Fibroblast of lung (primary cell): ENCODE measurements at regions not wholly inside any gene's neighbourhood (a gene's known extent, or its start where the extent isn't known, plus 50 kb on each side); places are given as distances from the start of the nearest gene placed in this dataset.

Experiments
- DNase-seq, 2 donors: peaks; one replicate each; pipeline versions ENCODE4 v3.0.0 to v3.0.0-alpha.2; 2010; ENCODE audit warnings: low read depth in 2 of 2
- H2AFZ ChIP-seq: 2 replicates; pipeline ENCODE4 v1.5.1; 2012; ENCODE audit warnings: low read length, control low read depth, inconsistent platforms
- H3K27ac ChIP-seq: 2 replicates; pipeline ENCODE4 v1.5.1; 2011; ENCODE audit warnings: low read length, control low read depth; ENCODE audit not compliant: insufficient read depth
- H3K27me3 ChIP-seq: 2 replicates; pipeline ENCODE4 v1.5.1; 2011; ENCODE audit warnings: mild to moderate bottlenecking, low read length; ENCODE audit not compliant: control insufficient read depth, insufficient read depth
- H3K36me3 ChIP-seq: 2 replicates; pipeline ENCODE4 v1.5.1; 2011; ENCODE audit warnings: low read length; ENCODE audit not compliant: control insufficient read depth, insufficient read depth
- H3K4me1 ChIP-seq: 2 replicates; pipeline ENCODE4 v1.5.1; 2011; ENCODE audit warnings: low read length; ENCODE audit not compliant: control insufficient read depth, insufficient read depth; ENCODE audit errors: extremely low read depth
- H3K4me2 ChIP-seq: 2 replicates; pipeline ENCODE4 v1.5.1; 2011; ENCODE audit warnings: low read length, control low read depth; ENCODE audit not compliant: insufficient read depth; ENCODE audit errors: extremely low read depth
- H3K4me3 ChIP-seq, 4 experiments: fragments of 200-600 bp in 1 of 4; sonication (generic) in 1 of 4; replicated peaks in 1 of 4; 2 replicates each; pipeline ENCODE4 v1.5.1; 2011 to 2016; ENCODE audit warnings: low read length in 4 of 4, low read depth in 3 of 4, mild to moderate bottlenecking in 3 of 4, control low read depth in 2 of 4, inconsistent platforms in 1 of 4, mixed read lengths in 1 of 4; ENCODE audit not compliant: insufficient read depth in 1 of 4; ENCODE audit errors: control extremely low read depth in 1 of 4
- H3K79me2 ChIP-seq: 2 replicates; pipeline ENCODE4 v1.5.1; 2012; ENCODE audit warnings: mild to moderate bottlenecking, low read length, inconsistent platforms; ENCODE audit not compliant: control insufficient read depth, insufficient read depth
- H3K9ac ChIP-seq: 2 replicates; pipeline ENCODE4 v1.5.1; 2011; ENCODE audit warnings: mild to moderate bottlenecking, low read length, control low read depth; ENCODE audit not compliant: insufficient read depth
- H3K9me3 ChIP-seq: 2 replicates; pipeline ENCODE4 v1.5.1; 2012; ENCODE audit warnings: low read depth, low read length; ENCODE audit not compliant: control insufficient read depth, insufficient read depth
- H4K20me1 ChIP-seq: 2 replicates; pipeline ENCODE4 v1.5.1; 2011; ENCODE audit warnings: low read length; ENCODE audit not compliant: control insufficient read depth, insufficient read depth; ENCODE audit errors: extremely low read depth
- CTCF ChIP-seq, 2 donors: IDR thresholded peaks in 1 of 2; conservative IDR thresholded peaks in 1 of 2; 1 replicate in 1 of 2; 2 replicates in 1 of 2; pipeline ENCODE4 v1.5.1; 2011 to 2012; ENCODE audit warnings: low read length in 2 of 2, control low read depth in 1 of 2, inconsistent platforms in 1 of 2, low read depth in 1 of 2, mild to moderate bottlenecking in 1 of 2
- EZH2 ChIP-seq: IDR thresholded peaks from 2 replicates; pipeline ENCODE4 v1.5.1; 2012; ENCODE audit warnings: low read length, control low read depth, mild to moderate bottlenecking; ENCODE audit errors: missing control alignments

- H3K4me2 ChIP-seq = no peak overlapping the region
- H3K9me3 ChIP-seq = no peaks in the 10 kb centered on the region
- TF ChIP-seq EZH2 = no peak
- peak; percentile 79 to 83 for TF ChIP-seq CTCF (conservative IDR thresholded peaks at IDR 0.05 in 1 of 2, IDR thresholded peaks at IDR 0.05 in 1 of 2; ENCODE audit: low read depth in 1 of 2, low read length in 2 of 2)
- H3K9ac ChIP-seq = no peak overlapping the region
- H3K4me3 ChIP-seq = no peak overlapping the region
- peak overlapping the region; percentile 16 for H2AFZ ChIP-seq
- peak; percentile 49 to 83 for DNase-seq
- H3K36me3 ChIP-seq = no peaks in the 10 kb centered on the region
- H3K4me1 ChIP-seq = no peaks in the 10 kb centered on the region
- H3K27ac ChIP-seq = no peak overlapping the region
- H3K27me3 ChIP-seq = no peaks in the 10 kb centered on the region
- H4K20me1 ChIP-seq = no peaks in the 10 kb centered on the region
- no peaks in the 10 kb centered on the region for H3K79me2 ChIP-seq
Measured at GRCh38 chr5:96601715-96602244, 60.4 kb upstream of the CAST start.

GRCh38 chr5:96602776-96603175 lies 59.4 kb upstream of the CAST start:
- Histone ChIP-seq H3K9ac (no peak overlapping the region), H3K27ac (no peak overlapping the region), H3K27me3 (no peaks in the 10 kb centered on the region), H3K36me3 (no peaks in the 10 kb centered on the region), H3K4me1 (no peaks in the 10 kb centered on the region), H4K20me1 (no peaks in the 10 kb centered on the region), H3K9me3 (no peaks in the 10 kb centered on the region), H3K4me2 (no peak overlapping the region), H3K79me2 (no peaks in the 10 kb centered on the region), H2AFZ (no peak overlapping the region), H3K4me3 (no peak overlapping the region)
- TF ChIP-seq CTCF (conservative IDR thresholded peaks at IDR 0.05 in 1 of 2, IDR thresholded peaks at IDR 0.05 in 1 of 2; ENCODE audit: low read depth in 1 of 2, low read length in 2 of 2) = no peak
- TF ChIP-seq EZH2 = no peak
- DNase-seq = no peak

- Histone ChIP-seq H3K4me1 (no peaks in the 10 kb centered on the region), H4K20me1 (no peaks in the 10 kb centered on the region), H3K4me2 (no peak overlapping the region), H3K27ac (no peak overlapping the region), H3K9ac (no peak overlapping the region), H3K27me3 (no peaks in the 10 kb centered on the region), H3K4me3 (no peak overlapping the region), H3K9me3 (no peaks in the 10 kb centered on the region), H2AFZ (no peak overlapping the region), H3K36me3 (no peaks in the 10 kb centered on the region), H3K79me2 (no peaks in the 10 kb centered on the region)
- DNase-seq = peak in 1 of 2 donors; percentile 23
- TF ChIP-seq EZH2 (no peak), CTCF (conservative IDR thresholded peaks at IDR 0.05 in 1 of 2, IDR thresholded peaks at IDR 0.05 in 1 of 2; ENCODE audit: low read depth in 1 of 2, low read length in 2 of 2) (no peak)
Measured at GRCh38 chr5:96605144-96605837, 56.9 kb upstream of the CAST start.
